Coronary artery (tissue), 2 donors: ENCODE measurements at regions not wholly inside any gene's neighbourhood (a gene's known extent, or its start where the extent isn't known, plus 50 kb on each side); places are given as distances from the start of the nearest gene placed in this dataset.

Source experiments
- DNase-seq: peaks from one replicate; pipeline ENCODE4 v3.0.0-alpha.2; 2017; ENCODE audit warnings: low spot score
- H3K27ac ChIP-seq, 2 donors: fragments of 200-600 bp; sonication (generic); one replicate each; pipeline ENCODE4 v1.5.1; 2016 to 2019
- H3K4me3 ChIP-seq: fragments of 200-600 bp; sonication (generic); 2 replicates; pipeline ENCODE4 v1.5.1; 2016; ENCODE audit warnings: mild to moderate bottlenecking, moderate library complexity
- TF ChIP-seq, protein P1 (sequence below): fragments of 200-600 bp; sonication (generic); IDR thresholded peaks from one replicate; pipeline ENCODE4 v1.5.1; 2019; ENCODE audit warnings: antibody characterized with exemption

DNA sequence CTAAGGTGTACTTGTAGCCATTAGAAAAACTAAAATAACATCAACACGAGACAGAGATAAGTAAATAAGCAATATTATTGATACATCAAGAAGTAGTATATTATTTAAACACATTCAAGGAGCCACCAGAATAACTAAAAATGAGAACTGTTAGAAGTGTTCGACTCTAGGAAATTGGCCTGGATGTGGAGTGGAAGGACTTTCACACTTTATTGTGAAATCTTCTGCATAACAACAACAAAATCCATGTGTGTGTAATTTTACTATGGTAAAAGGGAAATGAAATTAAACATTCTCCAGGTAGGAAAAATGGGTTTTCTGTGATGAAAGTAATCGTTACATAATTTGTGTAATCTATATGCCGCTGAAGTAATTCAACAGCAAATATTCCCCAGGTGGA lies 96.3 kb upstream of the RNF152 start:
- no peak for DNase-seq
- Histone ChIP-seq H3K4me3 (no peak overlapping the region), H3K27ac (no peak overlapping the region)
- TF ChIP-seq, protein P1, sequence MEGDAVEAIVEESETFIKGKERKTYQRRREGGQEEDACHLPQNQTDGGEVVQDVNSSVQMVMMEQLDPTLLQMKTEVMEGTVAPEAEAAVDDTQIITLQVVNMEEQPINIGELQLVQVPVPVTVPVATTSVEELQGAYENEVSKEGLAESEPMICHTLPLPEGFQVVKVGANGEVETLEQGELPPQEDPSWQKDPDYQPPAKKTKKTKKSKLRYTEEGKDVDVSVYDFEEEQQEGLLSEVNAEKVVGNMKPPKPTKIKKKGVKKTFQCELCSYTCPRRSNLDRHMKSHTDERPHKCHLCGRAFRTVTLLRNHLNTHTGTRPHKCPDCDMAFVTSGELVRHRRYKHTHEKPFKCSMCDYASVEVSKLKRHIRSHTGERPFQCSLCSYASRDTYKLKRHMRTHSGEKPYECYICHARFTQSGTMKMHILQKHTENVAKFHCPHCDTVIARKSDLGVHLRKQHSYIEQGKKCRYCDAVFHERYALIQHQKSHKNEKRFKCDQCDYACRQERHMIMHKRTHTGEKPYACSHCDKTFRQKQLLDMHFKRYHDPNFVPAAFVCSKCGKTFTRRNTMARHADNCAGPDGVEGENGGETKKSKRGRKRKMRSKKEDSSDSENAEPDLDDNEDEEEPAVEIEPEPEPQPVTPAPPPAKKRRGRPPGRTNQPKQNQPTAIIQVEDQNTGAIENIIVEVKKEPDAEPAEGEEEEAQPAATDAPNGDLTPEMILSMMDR: no peak

DNA sequence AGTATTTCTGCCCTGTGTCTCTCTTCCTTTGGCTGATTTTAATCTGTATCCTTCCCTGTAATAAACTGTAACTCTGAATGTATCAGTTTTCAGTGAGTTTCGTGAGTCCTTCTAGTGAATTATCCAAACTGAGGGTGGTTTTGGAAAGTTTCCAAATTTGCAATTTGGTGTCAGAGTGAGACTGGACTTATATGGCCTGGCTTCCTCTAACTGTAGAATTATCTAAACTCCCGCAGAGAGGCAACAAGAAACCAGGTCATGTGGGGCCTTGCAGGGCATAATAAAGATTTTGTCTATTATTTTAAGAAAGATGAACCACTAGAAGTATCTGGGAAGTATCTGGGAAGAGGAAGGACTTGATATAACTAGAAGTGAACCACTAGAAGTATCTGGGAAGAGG lies 95.3 kb upstream of the RNF152 start:
- Histone ChIP-seq H3K27ac (no peak overlapping the region), H3K4me3 (no peak overlapping the region)
- no peak for DNase-seq
- TF ChIP-seq, protein P1: no peak

DNA sequence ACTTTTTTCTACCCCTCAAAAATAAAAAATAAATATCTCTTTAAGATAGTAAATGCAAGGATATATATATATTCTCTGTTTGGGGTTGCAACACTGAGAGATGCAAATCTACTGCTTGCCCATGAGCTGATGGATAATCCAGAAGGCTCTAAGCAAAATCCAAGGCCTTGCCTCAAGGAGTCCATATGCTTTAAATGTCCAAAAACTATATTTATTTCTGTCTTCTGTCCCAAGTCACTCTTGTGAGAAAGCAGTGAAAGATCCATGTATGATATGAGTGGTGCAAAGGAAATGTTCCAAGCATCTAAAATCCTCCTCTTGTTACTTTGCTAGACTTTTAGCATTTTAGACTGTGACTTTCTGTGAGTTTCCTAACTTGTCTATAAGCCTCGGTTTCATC lies 92.9 kb upstream of the RNF152 start:
- Histone ChIP-seq H3K4me3 (no peak overlapping the region), H3K27ac (peak overlapping the region in 1 of 2 donors; percentile 21)
- DNase-seq: no peak
- TF ChIP-seq, protein P1: no peak

DNA sequence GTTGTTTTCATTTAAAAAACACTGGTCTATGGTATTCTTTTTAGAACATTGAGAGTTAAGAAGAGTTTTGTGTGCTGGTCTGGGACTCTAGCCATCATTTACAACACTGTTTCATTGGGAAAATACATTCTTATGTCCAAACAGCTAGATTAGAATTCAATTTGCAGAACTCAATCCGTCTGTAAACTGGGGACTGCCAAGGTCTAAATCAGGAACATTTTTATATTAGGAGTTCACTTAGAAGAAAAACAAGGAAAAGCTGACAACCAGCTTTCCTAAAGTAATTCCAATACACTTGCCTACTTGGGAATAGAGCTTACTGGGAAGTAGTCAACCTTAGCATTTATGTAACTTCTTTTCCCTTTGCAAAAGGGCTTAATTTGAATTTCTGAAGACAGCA lies 91.5 kb upstream of the RNF152 start:
- Histone ChIP-seq H3K27ac (peak overlapping the region in 1 of 2 donors; percentile 69), H3K4me3 (no peak overlapping the region)
- DNase-seq: no peak
- TF ChIP-seq, protein P1: no peak

DNA sequence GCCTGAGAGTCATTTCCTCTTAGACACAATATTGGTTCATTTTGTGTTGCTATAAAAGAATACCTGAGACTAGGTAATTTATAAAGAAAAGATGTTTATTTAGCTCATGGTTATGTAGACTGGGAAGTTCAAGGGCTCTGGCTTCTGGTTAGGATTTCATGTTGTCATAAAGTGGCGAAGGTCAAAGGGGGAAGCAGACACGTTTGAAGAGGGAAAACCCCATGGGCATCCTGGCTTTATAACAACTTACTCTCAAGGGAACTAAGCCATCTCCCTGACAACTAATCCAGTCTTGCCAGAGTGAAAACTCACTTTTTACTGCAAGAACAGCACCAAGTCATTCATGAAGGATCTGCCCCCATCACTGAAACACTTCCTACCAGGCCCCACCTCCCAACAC lies 89.7 kb upstream of the RNF152 start:
- no peak overlapping the region for H3K27ac ChIP-seq
- TF ChIP-seq, protein P1: no peak

DNA sequence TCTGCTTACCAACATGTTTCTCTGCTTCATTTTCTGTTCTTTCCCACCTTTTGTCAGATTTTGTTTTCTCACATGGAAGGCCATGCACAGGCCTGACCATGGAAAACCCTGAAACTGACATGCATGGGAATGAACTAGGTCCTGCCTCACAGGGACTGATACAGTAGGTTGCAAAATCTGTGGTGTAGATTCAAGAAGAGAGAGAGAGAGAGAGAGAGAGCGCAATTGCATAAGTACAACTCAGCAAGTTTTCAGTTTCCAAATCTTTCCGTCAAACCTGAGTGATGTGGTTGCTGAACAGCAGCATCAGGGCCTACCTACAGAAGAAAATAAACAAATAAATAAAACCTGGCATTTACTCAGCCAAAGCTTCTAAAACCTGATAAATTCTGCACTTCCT lies 87.5 kb upstream of the RNF152 start:
- H3K4me3 ChIP-seq: no peak overlapping the region
- no peak for DNase-seq
- H3K27ac ChIP-seq: no peak overlapping the region
- TF ChIP-seq, protein P1: no peak

More for the DNA sequence above, 89.7 kb upstream of the RNF152 start:
- DNase-seq: no peak
- no peak overlapping the region for H3K4me3 ChIP-seq

DNA sequence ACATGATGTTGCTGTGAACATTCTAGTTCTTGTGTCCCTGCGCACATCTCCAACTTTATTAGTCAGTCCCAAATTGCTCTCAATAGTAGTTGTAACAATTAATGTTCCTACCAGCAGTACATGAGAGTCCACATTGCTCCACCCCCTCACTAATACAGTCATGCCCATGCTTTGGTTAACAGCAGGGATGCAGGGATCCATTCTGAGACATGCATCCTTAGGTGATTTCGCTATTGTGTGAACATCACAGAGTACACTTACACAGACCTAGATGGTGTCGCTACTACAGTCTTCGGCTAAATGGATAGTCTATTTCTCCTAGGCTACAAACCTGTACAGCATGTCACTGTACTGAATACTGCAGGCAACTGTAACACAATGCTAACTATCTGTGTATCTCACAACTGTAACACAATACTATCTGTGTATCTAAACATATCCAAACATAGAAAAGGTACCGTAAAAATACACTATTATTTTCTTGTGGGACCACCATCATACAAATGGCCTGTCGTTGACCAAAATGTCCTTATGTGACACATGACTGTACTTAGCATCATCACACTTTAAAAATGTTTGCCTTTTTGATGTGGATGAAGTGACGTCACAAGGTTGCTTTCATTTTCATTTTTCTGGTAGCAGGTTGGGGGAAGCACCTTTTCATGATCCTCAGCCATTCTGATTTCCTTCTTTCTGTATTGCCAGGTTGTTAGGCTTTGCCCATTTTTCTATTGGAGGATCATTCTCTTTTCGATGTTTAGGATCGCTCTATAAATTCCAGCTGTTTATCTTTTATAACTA lies 82.9 kb upstream of the RNF152 start:
- TF ChIP-seq, protein P1: no peak

More for the DNA sequence above, 82.9 kb upstream of the RNF152 start:
- H3K4me3 ChIP-seq: no peak overlapping the region
- no peak overlapping the region for H3K27ac ChIP-seq
- no peak for DNase-seq
